Spleen (tissue), 7 donors: ENCODE measurements at regions not wholly inside any gene's neighbourhood (a gene's known extent, or its start where the extent isn't known, plus 50 kb on each side); places are given as distances from the start of the nearest gene placed in this dataset.

Experiments used
- POLR2AphosphoS5 ChIP-seq, 3 donors: sonication (generic); formaldehyde crosslinking; IDR thresholded peaks; one replicate each; pipeline ENCODE4 v1.5.1; 2017; ENCODE audit warnings: antibody characterized with exemption in 3 of 3
- TF ChIP-seq, protein P1 (sequence below), 11 experiments: fragments of 200-600 bp in 7 of 11; fragments of 450-650 bp in 4 of 11; sonication (generic) in 4 of 11; IDR thresholded peaks in 8 of 11; conservative IDR thresholded peaks in 3 of 11; 1 replicate in 7 of 11; 2 replicates in 4 of 11; pipeline versions ENCODE4 v1.4.0 to v1.8.0; 2016 to 2021; ENCODE audit warnings: antibody characterized with exemption in 11 of 11, inconsistent platforms in 4 of 11, mild to moderate bottlenecking in 1 of 11
- donor health status: DM: no; HTN: no; CAD: no; lungs with moderate emphysema.
- donor health status: DM: no; HTN: no; CAD: no.
- donor health status: DM: no; HTN: no; CAD: no.

DNA sequence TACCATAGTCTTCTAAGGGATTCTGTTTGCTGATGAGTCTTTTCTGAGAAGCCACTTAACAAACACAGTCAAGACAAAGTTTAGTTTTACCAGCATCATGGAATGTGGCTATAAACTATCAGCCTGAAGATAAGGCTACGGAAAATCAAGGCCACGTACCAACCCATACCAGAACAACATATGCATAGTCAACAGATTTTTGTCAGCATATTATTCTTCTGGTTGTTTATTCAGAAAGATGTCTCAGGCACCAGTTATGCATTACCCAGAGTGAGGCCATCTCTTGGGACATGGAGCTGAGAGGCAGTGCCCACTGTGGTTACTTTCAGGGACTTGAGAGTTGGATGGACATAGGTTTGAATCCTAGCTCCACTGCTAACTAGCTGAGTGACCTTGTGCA lies 60.4 kb downstream of the SOX2 start:
- TF ChIP-seq, protein P1, sequence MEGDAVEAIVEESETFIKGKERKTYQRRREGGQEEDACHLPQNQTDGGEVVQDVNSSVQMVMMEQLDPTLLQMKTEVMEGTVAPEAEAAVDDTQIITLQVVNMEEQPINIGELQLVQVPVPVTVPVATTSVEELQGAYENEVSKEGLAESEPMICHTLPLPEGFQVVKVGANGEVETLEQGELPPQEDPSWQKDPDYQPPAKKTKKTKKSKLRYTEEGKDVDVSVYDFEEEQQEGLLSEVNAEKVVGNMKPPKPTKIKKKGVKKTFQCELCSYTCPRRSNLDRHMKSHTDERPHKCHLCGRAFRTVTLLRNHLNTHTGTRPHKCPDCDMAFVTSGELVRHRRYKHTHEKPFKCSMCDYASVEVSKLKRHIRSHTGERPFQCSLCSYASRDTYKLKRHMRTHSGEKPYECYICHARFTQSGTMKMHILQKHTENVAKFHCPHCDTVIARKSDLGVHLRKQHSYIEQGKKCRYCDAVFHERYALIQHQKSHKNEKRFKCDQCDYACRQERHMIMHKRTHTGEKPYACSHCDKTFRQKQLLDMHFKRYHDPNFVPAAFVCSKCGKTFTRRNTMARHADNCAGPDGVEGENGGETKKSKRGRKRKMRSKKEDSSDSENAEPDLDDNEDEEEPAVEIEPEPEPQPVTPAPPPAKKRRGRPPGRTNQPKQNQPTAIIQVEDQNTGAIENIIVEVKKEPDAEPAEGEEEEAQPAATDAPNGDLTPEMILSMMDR (IDR thresholded peaks at IDR 0.05 in 8 of 11, conservative IDR thresholded peaks at IDR 0.05 in 3 of 11), result no peak
- no peak for TF ChIP-seq POLR2AphosphoS5 (IDR thresholded peaks at IDR 0.05)
